PC-3 (cell line): ENCODE measurements at regions not wholly inside any gene's neighbourhood (a gene's known extent, or its start where the extent isn't known, plus 50 kb on each side); places are given as distances from the start of the nearest gene placed in this dataset.

ENCODE experiments used
- EZH2 ChIP-seq: fragments of 300-600 bp; sonication (generic); IDR thresholded peaks from one replicate; pipeline ENCODE4 v1.6.1; 2017; ENCODE audit warnings: antibody characterized with exemption, mild to moderate bottlenecking, low read length; ENCODE audit not compliant: unreplicated experiment
- EZH2phosphoT487 ChIP-seq: fragments of 300-600 bp; sonication (generic); IDR thresholded peaks from 2 replicates; pipeline ENCODE4 v1.6.1; 2018; ENCODE audit warnings: mild to moderate bottlenecking, antibody characterized with exemption, low read length, borderline replicate concordance
- TF ChIP-seq, protein P1 (sequence below): fragments of 300-600 bp; sonication (generic); conservative IDR thresholded peaks from 2 replicates; pipeline ENCODE4 v1.5.1; 2017; ENCODE audit warnings: antibody characterized with exemption, low read depth, mild to moderate bottlenecking, low read length

DNA sequence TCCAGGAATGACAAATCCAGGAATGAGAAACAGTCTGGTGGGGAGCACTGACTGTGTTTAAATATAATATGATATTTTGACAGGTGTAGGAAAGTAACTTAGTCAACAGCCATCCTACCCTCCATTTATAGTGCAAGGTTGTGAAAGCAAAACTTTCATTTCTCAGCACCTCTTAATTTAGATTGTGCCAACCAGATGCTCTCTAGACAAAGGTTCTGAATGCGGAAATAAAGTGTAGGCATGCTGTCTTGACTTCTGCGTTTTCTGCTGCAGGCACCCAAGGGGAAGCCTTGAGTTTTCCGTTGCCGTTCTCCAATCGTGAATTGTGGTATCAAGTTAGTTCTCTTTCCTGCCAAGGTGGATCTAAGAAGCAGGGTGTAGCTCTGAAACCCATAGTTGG is 261.9 kb upstream of the SUCLG2 start:
- no peak for TF ChIP-seq EZH2
- TF ChIP-seq EZH2phosphoT487 = no peak
- TF ChIP-seq, protein P1, sequence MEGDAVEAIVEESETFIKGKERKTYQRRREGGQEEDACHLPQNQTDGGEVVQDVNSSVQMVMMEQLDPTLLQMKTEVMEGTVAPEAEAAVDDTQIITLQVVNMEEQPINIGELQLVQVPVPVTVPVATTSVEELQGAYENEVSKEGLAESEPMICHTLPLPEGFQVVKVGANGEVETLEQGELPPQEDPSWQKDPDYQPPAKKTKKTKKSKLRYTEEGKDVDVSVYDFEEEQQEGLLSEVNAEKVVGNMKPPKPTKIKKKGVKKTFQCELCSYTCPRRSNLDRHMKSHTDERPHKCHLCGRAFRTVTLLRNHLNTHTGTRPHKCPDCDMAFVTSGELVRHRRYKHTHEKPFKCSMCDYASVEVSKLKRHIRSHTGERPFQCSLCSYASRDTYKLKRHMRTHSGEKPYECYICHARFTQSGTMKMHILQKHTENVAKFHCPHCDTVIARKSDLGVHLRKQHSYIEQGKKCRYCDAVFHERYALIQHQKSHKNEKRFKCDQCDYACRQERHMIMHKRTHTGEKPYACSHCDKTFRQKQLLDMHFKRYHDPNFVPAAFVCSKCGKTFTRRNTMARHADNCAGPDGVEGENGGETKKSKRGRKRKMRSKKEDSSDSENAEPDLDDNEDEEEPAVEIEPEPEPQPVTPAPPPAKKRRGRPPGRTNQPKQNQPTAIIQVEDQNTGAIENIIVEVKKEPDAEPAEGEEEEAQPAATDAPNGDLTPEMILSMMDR = no peak
